Smooth muscle cell (in vitro differentiated cells): ENCODE measurements at regions not wholly inside any gene's neighbourhood (a gene's known extent, or its start where the extent isn't known, plus 50 kb on each side); places are given as distances from the start of the nearest gene placed in this dataset.

ENCODE experiments used
- DNase-seq: peaks from one replicate; lab custom pipeline; 2025; ENCODE audit not compliant: unreplicated experiment; lab: John Stamatoyannopoulos, UW
- H2AFZ ChIP-seq: fragments of 200-600 bp; sonication (generic); 2 replicates; pipeline ENCODE4 v1.6.0; 2016; ENCODE audit warnings: antibody characterized with exemption, low read depth, mild to moderate bottlenecking
- H3F3A ChIP-seq: fragments of 200-600 bp; sonication (generic); 2 replicates; pipeline ENCODE4 v1.6.0; 2017; ENCODE audit warnings: antibody characterized with exemption, low read depth
- H3K27ac ChIP-seq: fragments of 200-600 bp; sonication (generic); 2 replicates; pipeline ENCODE4 v1.5.1; 2016; ENCODE audit warnings: low read depth, mild to moderate bottlenecking
- H3K27me3 ChIP-seq: fragments of 200-600 bp; sonication (generic); 2 replicates; pipeline ENCODE4 v1.6.1; 2016; ENCODE audit warnings: low read depth, mild to moderate bottlenecking
- H3K36me3 ChIP-seq: fragments of 200-600 bp; sonication (generic); 2 replicates; pipeline ENCODE4 v1.5.1; 2016; ENCODE audit warnings: low read depth
- H3K4me1 ChIP-seq: fragments of 200-600 bp; sonication (generic); 2 replicates; pipeline ENCODE4 v1.5.1; 2016; ENCODE audit warnings: low read depth
- H3K4me2 ChIP-seq: fragments of 200-600 bp; sonication (generic); 2 replicates; pipeline ENCODE4 v1.6.0; 2016; ENCODE audit warnings: mild to moderate bottlenecking
- H3K4me3 ChIP-seq: fragments of 200-600 bp; sonication (generic); 2 replicates; pipeline ENCODE4 v1.5.1; 2016; ENCODE audit warnings: mild to moderate bottlenecking
- H3K79me2 ChIP-seq: fragments of 200-600 bp; sonication (generic); 2 replicates; pipeline ENCODE4 v1.6.0; 2016; ENCODE audit warnings: low read depth, mild to moderate bottlenecking
- H3K9ac ChIP-seq: fragments of 200-600 bp; sonication (generic); 2 replicates; pipeline ENCODE4 v1.6.0; 2016; ENCODE audit warnings: low read depth
- H3K9me3 ChIP-seq: fragments of 200-600 bp; sonication (generic); replicated peaks from 2 replicates; pipeline ENCODE4 v1.5.1; 2016; ENCODE audit warnings: low read depth
- H4K20me1 ChIP-seq: fragments of 200-600 bp; sonication (generic); 2 replicates; pipeline ENCODE4 v1.6.0; 2016; ENCODE audit warnings: low read depth
- CTCF ChIP-seq: fragments of 200-600 bp; sonication (generic); IDR thresholded peaks from 2 replicates; pipeline ENCODE4 v1.5.1; 2017; ENCODE audit warnings: borderline replicate concordance, mild to moderate bottlenecking, antibody characterized with exemption; ENCODE audit not compliant: insufficient read depth, poor library complexity, severe bottlenecking
- WGBS: methylation state at CpG from one replicate; pipeline ENCODE4 v1.1.7; 2016; ENCODE audit warnings: low lambda C conversion rate; 5-methylcytosine and 5-hydroxymethylcytosine counted together

- Histone ChIP-seq H3K27me3 (no peaks in the 10 kb centered on the region), H3K4me3 (peak overlapping the region; percentile 15), H3K27ac (peak overlapping the region; percentile 50), H3K4me1 (peaks cover 19% of the 10 kb centered on the region), H3K79me2 (no peaks in the 10 kb centered on the region), H4K20me1 (no peaks in the 10 kb centered on the region), H3K36me3 (no peaks in the 10 kb centered on the region), H3K9ac (no peak overlapping the region), H3F3A (peaks cover 17% of the 10 kb centered on the region), H3K4me2 (peak overlapping the region; percentile 66), H3K9me3 (no peaks in the 10 kb centered on the region), H2AFZ (peak overlapping the region; percentile 9)
- TF ChIP-seq CTCF: no peak
- DNase-seq: no peak
- 33% methylated on average over 2 of the region's 2 CpGs for WGBS
Measured at GRCh38 chr5:163373436-163374084, 63.8 kb upstream of the CCNG1 start.

GRCh38 chr5:163377982-163378381 lies 59.4 kb upstream of the CCNG1 start:
- no peak overlapping the region for H3K27ac ChIP-seq
- H3K4me3 ChIP-seq: no peak overlapping the region
- no peaks in the 10 kb centered on the region for H3K79me2 ChIP-seq
- no peaks in the 10 kb centered on the region for H3K36me3 ChIP-seq
- no peak overlapping the region for H3K4me2 ChIP-seq
- H2AFZ ChIP-seq: no peak overlapping the region
- H3K4me1 ChIP-seq: peaks cover 25% of the 10 kb centered on the region
- peaks cover 7% of the 10 kb centered on the region for H3F3A ChIP-seq
- no peak for TF ChIP-seq CTCF
- no peaks in the 10 kb centered on the region for H3K9me3 ChIP-seq
- no peaks in the 10 kb centered on the region for H3K27me3 ChIP-seq
- H3K9ac ChIP-seq: no peak overlapping the region
- no peak for DNase-seq
- no peaks in the 10 kb centered on the region for H4K20me1 ChIP-seq
- 73% methylated on average over 6 of the region's 6 CpGs for WGBS

DNA sequence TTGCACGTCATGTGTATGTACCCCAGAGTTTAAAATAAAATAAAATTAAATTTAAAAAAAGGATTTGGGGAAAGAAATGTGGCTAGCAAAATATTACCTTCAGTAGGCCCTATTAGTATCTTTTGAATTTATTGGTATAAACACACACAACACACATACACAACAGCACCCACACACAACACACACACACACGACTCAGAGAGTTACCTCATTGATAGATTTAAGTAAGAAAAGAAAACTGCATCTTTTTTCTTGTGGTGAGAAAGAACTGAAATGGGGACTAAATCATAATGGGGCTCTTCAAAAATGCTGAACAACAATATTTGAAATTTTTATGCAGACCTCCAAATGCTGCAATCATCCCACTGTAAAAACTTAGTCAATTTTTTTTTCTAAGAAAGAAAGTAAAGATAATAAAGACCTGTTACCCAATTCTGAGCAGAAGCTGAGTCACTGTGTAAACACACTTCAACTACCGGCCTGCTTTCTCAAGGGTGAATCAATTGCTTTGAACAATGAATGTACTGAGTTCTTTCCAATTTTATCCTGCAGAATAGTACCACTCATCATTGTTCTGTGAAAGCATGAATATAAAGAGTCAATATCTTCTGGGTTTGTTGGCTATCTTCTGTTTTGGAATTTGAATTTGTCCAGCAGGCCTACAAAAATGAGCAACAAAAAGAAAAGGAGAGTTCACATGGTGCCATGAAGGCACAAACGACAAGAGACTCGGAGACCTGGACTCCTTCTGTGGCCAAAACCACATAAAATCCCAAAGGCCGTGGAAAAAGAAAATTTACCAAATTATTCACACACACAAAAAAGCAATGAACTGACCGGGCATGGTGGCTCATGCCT lies 57.9 kb upstream of the CCNG1 start:
- TF ChIP-seq CTCF: no peak
- Histone ChIP-seq H3K4me3 (no peak overlapping the region), H3K9ac (no peak overlapping the region), H4K20me1 (no peaks in the 10 kb centered on the region), H3K9me3 (no peaks in the 10 kb centered on the region), H3K36me3 (no peaks in the 10 kb centered on the region), H3F3A (peaks cover 2% of the 10 kb centered on the region), H3K27me3 (no peaks in the 10 kb centered on the region), H3K4me2 (peak overlapping the region; percentile 47), H3K79me2 (no peaks in the 10 kb centered on the region), H3K27ac (no peak overlapping the region), H2AFZ (no peak overlapping the region), H3K4me1 (peaks cover 15% of the 10 kb centered on the region)
- no peak for DNase-seq
- WGBS: 65% methylated on average over 7 of the region's 7 CpGs

DNA sequence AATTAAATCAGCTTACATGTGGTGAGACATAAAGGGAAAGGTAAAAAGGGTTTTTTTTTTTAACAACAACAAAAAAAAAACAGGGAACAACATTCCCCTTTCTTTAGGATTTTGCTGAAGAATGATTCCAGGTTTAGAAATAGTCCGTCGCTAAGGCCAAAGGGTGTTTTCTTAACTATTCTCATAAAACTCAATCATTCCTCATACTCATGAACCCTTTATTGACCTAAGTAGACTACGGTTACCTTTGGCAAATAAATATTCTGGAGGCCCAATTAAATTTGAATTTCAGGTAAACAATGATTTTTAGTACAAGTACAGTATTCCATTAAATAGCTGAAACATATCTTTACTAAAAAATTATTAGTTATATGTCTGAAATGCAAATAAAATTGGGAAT lies 55.6 kb upstream of the CCNG1 start:
- no peak overlapping the region for H3K9ac ChIP-seq
- no peaks in the 10 kb centered on the region for H4K20me1 ChIP-seq
- no peaks in the 10 kb centered on the region for H3K9me3 ChIP-seq
- no peaks in the 10 kb centered on the region for H3K27me3 ChIP-seq
- H3K4me1 ChIP-seq: peaks cover 15% of the 10 kb centered on the region
- no peaks in the 10 kb centered on the region for H3F3A ChIP-seq
- no peak for DNase-seq
- H3K27ac ChIP-seq: no peak overlapping the region
- no peak for TF ChIP-seq CTCF
- 92% methylated on average over 3 of the region's 3 CpGs for WGBS
- H3K4me2 ChIP-seq: no peak overlapping the region
- no peak overlapping the region for H2AFZ ChIP-seq
- H3K36me3 ChIP-seq: no peaks in the 10 kb centered on the region
- no peak overlapping the region for H3K4me3 ChIP-seq
- H3K79me2 ChIP-seq: no peaks in the 10 kb centered on the region
